GM21576 (cell line): ENCODE measurements at regions not wholly inside any gene's neighbourhood (a gene's known extent, or its start where the extent isn't known, plus 50 kb on each side); places are given as distances from the start of the nearest gene placed in this dataset.

ENCODE experiments used
- ATAC-seq: cut with Tn5 transposase; IDR thresholded peaks from one replicate; pipeline ENCODE4 v1.9.1; 2021; ENCODE audit warnings: mild to moderate bottlenecking, moderate library complexity; ENCODE audit not compliant: unreplicated experiment

GRCh38 chr16:86389566-86390328 lies 120.6 kb upstream of the FOXF1 start:
- no peak for ATAC-seq

- ATAC-seq = no peak
These were observed 120.0 kb upstream of the FOXF1 start for GRCh38 chr16:86390335-86390734.

GRCh38 chr16:86391486-86391885 lies 118.8 kb upstream of the FOXF1 start:
- ATAC-seq = no peak

DNA sequence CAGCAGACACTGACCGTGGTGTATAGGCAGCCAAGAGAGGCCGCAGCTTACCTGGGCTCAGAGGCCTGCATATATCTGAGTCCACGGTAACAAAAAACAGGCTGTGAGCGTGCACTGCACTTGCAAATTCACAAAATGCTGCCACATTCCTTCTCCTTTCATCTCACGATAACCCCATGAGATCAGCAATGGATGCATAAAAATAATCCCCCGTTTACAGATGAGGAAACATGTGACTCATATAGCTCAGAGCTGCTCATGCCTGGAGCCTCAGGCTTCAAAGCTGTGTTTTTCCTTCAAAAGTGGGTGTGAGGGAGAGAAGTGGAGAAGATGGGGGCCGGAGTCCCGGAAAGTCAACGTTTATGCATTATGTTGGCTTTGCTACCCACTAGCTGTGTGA lies 118.3 kb upstream of the FOXF1 start:
- ATAC-seq = no peak

GRCh38 chr16:86392436-86393152 lies 117.7 kb upstream of the FOXF1 start:
- no peak for ATAC-seq

DNA sequence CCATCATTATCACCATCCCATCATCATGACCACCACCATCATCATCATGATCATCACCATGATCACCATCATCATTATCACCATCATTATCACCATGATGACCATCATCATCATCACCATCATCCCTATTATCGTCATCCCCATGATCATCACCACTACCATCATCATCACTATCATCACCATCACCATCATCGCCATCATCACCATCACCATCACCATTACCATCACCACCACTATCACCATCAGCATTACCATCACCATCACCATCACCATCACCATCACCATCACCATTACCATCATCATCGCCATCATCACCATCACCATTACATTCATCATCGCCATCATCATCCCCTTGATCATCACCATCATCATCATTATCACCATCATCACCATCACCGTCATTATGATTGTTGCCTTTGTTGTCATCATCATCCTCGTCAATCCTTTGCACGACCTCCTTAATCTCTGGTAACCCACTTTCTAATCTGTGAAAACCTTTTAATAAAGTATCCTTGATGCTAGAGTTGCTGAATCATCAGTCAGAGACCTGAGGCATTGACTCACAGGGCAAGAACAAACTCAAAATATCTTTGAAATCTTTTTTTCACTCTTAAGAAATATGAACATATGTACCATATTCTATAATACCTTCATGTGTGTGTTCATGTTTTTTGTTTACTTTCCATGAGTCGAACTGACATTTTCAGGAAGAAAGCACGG lies 116.3 kb upstream of the FOXF1 start:
- no peak for ATAC-seq

- ATAC-seq = no peak
These were observed 114.8 kb upstream of the FOXF1 start for GRCh38 chr16:86395477-86395876.

- ATAC-seq = no peak
These were observed 113.9 kb upstream of the FOXF1 start for GRCh38 chr16:86396422-86396821.

- ATAC-seq = no peak
These were observed 113.4 kb upstream of the FOXF1 start for GRCh38 chr16:86396901-86397311.

DNA sequence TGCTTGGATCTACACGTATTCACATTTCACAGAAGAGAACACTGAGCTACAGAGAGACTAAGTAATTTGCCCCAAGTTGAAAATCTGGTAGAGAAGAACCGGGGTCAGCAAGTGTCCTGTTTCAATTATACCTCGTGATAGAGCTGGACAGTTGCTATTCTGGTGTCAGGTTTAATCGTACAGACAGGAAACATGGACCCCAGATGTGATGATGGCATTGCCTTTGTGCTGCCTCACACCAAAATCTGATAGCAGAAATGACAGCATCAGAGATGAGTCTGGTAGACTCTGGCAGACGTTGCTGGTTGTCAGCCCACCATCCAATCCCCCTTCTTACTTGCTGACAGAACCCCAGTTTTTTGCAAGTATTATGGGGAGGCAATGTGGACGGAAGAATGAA lies 112.1 kb upstream of the FOXF1 start:
- ATAC-seq = no peak

DNA sequence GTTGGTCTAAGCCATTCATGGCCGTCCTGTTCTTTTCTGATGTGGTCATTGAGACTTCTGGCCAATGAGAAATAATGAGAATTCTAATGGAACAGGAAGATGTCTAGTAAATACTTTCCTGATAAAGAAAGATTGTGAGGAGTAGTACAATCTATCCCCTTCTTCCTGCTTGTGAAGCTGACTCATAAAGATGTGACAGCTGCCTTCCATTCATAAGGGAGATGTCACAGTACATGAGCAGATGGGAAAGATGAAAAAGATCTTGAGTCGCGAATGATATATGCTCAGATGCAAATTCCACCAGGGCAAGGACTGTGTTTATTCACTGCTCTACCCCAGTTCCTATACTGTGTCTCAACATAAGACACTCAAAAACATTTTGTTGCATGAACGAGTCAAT lies 111.7 kb upstream of the FOXF1 start:
- no peak for ATAC-seq

DNA sequence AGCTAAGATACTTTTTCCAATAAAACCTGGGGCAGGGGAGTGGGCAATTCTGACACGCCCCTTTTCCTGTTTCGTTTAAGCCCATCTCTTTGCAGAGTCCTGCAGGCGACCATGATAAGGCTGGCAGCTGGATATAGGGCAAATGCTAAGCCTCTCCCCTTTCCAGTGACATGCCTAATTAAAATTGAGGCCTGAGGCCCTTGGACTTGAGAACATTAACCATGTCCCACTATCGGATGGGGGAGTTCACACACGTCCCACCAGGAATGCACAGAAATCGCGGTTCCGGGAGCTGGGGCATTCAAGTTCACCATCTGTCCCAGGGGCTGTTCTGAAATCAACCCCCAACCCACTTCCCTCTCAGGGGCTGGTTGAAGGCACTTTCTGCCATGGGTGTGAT lies 109.2 kb upstream of the FOXF1 start:
- no peak for ATAC-seq

GRCh38 chr16:86403085-86403484 lies 107.2 kb upstream of the FOXF1 start:
- no peak for ATAC-seq

DNA sequence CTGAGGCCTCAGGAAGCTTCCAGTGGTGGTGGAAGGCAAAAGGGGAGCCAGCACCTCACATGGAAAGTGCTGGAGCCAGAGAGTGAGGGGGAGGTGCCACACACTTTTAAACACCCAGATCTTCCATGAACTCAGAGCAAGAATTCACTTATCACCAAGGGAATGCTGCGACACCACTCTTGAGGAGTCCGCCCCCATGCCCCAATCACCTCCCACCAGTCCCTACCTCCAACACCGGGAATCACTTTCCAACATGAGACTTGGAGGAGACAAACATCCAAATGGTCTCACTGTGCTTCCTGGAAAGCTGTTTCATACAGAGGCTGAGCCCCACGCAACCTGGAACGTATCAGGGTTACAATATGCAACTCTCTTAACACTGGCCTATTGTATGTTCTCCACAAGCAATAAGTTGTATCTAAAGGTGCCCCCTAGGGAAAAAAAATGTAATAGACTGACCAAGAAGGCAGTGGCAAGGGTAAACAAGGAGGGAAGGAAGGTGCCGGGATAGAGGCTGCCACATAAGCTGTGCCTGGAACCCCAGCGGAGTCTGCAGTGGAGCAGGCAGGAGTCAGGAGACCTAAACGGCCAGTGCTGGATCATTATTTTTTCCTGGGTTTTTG lies 106.7 kb upstream of the FOXF1 start:
- no peak for ATAC-seq

- no peak for ATAC-seq
These were observed 105.6 kb upstream of the FOXF1 start for GRCh38 chr16:86404678-86405077.

DNA sequence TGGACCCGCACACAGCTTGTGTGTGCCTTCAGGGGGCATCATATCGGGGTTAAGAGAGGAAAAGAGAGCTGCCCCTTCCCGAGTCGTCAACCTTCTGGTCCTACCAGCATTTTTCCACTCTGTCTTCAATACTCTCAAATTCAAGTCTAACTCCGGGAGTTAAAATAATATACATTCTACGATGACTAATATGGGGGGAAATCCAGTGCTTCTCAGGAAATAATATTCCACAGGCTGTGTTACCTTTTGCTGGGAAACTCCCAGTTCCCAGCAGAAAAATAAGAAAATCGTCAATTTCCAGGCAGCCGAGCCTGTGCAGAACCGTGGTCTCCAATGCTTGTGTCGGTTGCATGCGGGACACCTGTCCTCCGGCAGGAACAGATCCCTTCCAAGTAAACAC lies 105.0 kb upstream of the FOXF1 start:
- ATAC-seq = no peak

DNA sequence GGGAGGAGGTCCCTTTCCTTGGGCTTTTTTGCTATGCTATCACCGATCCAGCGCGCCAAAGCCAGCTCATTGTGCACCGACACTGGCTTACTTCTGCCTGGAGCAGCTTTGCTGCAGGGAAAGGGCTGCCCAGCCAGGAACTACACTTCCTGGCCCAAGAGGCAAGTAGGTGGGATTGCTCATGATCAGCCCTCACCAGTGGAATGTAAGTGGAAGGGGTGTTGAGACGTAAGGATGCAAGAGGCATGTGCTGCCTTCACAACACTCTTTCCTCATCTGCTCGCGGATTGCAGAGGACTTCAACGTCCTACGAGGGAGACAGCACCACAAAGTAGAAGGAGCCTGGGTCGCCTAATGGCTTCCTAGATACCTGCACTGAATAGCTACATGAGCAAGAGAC lies 104.3 kb upstream of the FOXF1 start:
- ATAC-seq = no peak

DNA sequence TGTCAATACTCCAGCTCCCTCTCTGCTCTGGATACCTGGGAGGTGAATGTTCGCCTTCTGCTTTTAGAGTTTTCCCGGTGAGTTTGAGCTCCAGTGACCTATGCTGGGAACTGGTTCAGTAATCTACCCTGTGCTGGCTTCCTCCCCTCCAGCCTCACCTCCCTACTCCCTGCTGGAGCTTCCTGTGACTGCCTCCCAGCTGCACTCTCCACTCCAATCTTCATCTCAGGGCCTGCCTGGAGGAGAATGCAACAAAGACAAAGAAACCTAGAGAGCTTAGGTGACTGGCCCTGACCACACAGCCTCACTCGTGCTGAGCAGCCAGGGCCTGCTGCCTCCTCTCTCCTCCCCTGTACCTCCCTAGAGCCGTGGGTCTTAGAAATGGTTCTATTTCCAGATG lies 101.6 kb upstream of the FOXF1 start:
- ATAC-seq = no peak

DNA sequence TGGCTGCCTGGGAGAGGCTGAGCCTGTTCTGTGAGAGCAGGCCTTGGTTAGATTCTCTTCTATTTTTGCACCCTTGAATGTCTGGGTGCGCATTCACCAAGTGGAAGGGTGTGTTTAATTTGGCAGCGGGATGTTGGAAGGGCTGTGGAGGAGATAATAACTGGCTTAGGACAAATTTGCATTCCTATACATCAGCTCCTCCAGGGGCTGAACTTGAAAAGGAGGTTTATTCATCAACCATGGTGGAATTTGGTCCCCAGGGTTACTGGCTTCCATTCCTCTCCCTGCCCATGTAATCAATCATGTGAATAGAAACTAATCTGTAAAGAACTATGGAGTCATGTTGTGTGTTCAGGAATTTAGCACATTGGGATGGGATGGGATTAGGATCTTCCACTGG lies 100.2 kb upstream of the FOXF1 start:
- no peak for ATAC-seq

DNA sequence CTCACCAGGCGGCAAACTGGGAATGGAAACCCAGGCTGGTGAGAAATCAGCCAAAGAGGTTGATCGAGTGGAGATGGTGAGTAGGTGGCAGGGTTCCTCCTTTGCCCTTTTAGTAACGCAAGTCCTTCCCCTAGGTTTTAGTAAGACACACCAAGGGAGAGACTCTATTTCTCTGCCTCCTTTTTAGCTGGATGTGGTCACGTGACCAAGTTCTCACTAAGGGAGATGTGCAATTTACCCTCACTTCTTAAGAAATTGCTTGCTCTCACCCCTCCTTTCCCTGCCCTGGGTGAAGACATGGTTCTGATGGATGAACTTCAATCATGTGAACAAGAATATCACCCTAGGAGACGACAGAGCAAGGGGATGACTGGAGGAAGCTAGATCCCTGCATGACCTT lies 99.8 kb upstream of the FOXF1 start:
- no peak for ATAC-seq

GRCh38 chr16:86411897-86412296 lies 98.4 kb upstream of the FOXF1 start:
- ATAC-seq = no peak
